PC-3 (cell line): ENCODE measurements at regions not wholly inside any gene's neighbourhood (a gene's known extent, or its start where the extent isn't known, plus 50 kb on each side); places are given as distances from the start of the nearest gene placed in this dataset.

ENCODE experiments used
- CTCF ChIP-seq: fragments of 300-600 bp; sonication (generic); conservative IDR thresholded peaks from 2 replicates; pipeline ENCODE4 v1.5.1; 2017; ENCODE audit warnings: antibody characterized with exemption, low read depth, mild to moderate bottlenecking, low read length
- EZH2phosphoT487 ChIP-seq: fragments of 300-600 bp; sonication (generic); IDR thresholded peaks from 2 replicates; pipeline ENCODE4 v1.6.1; 2018; ENCODE audit warnings: mild to moderate bottlenecking, antibody characterized with exemption, low read length, borderline replicate concordance

DNA sequence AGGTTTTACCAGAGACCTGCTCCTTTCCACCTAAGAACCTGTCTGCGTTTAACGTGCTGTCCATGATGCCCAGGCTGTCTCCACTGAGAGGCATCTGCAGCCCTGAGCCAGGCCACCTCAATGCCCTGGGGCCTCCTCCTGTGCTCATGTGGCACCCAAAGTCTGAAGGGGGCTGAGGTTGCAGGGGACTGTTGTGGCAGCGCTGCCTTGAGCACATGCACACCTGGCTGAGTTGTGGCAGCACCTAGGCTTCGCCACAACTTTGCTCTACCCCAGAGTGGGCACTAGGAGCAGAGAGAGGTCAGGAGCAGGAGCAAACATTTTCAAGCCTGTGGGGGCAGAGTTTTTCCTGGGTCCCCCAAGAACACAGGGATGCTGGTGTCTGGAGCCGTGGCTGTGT is 1527.1 kb downstream of the PLA2G4A start:
- TF ChIP-seq CTCF, result no peak
- no peak for TF ChIP-seq EZH2phosphoT487
